Hippocampal formation (tissue), 2 donors: ENCODE measurements at regions not wholly inside any gene's neighbourhood (a gene's known extent, or its start where the extent isn't known, plus 50 kb on each side); places are given as distances from the start of the nearest gene placed in this dataset.

Experiments used
- DNase-seq, 2 donors: peaks; one replicate each; lab custom pipeline; 2025; lab: John Stamatoyannopoulos, UW

DNA sequence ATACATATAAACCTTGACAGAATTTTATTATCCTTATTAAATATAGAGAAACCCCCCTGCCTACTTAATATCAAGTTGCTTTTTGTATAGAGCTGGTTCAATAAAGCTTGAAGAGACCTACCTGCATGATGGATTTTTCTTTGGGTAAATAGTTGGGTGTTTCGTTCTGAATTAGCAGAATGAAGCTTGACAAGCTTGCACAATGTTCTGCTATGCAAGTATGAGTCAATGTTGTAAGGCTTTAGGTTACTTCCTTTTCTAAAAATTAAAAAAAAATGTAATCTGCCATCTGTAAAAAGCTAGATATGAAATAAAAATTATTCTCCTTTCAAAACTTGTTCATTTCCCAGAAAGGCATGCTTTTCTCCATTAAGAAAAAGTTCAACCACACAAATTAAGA is 1662.6 kb upstream of the SEL1L start:
- DNase-seq = no peak

DNA sequence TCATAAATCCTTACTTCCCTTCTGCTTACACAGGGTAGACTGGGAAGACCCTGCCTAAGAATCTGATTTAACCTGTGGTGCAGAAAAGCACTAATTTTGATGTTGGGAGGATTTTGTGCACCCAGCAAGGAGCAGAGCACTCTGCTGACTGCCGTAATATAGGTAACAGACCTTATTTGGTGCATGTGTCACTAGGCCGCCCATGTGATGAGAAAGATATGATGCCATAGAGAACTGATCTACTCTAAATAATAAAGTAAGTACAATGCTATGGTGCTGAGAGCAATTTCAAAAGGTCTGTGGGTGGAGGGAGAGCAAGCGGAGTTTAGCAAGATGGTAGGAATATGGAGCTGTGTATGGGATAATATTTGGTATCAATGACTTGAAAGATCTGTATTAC is 1663.6 kb upstream of the SEL1L start:
- DNase-seq = no peak

DNA sequence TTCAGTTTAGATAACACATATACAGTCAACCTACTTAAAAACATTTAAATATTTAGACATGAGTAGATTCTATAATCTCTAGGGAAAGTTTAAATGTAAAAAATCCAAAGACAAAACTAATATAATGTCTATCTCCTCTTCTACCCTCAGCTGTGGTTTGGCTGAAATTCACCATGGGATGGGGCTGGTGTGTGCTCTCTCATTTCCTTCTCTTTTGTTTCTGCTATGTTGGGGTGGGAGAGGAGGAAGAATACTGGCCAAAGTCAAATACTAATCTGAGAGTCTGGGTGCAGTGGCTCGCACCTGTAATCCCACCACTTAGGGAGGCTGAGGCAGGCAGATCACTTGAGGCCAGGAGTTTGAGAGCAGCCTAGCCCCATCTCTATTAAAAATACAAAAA is 1673.9 kb upstream of the SEL1L start:
- no peak for DNase-seq

DNA sequence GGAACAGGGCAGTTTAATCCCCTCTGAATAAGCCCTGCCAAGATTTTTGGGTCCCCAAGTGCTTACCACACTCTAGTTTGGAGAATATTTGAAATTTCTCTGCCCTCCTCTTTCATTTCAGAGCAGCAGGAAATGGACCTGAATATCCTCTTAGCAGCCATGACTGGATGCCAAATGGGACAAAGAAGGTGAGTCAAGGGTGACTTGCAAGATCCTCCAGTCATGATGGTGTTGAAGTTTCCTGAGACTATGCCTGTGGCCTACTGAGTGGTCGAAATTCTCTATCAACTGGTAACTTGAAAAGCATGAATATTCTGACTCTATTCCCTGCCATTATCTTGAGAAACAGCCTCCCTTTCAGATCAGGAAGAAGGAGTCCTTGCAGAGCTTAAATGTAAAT is 1674.7 kb upstream of the SEL1L start:
- no peak for DNase-seq

DNA sequence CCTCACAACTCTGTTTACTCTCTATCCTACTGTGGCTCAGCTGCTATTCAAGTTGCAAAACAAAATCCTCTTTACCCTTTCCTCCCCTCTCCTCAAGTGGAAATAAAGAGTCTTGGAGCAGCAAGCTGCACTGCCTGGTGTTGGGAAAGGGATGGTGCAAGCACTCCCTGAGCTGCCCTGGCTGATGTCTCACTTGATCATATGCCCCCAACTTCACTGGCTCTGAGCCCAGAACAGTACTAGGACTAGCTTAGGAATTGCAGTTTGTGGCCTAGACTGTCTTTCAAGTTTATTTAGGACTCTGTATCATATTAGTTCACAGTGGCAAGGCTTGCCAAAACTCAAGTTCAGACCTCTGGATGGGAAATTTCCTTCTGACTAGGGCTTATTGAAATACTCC is 1683.8 kb upstream of the SEL1L start:
- no peak for DNase-seq

DNA sequence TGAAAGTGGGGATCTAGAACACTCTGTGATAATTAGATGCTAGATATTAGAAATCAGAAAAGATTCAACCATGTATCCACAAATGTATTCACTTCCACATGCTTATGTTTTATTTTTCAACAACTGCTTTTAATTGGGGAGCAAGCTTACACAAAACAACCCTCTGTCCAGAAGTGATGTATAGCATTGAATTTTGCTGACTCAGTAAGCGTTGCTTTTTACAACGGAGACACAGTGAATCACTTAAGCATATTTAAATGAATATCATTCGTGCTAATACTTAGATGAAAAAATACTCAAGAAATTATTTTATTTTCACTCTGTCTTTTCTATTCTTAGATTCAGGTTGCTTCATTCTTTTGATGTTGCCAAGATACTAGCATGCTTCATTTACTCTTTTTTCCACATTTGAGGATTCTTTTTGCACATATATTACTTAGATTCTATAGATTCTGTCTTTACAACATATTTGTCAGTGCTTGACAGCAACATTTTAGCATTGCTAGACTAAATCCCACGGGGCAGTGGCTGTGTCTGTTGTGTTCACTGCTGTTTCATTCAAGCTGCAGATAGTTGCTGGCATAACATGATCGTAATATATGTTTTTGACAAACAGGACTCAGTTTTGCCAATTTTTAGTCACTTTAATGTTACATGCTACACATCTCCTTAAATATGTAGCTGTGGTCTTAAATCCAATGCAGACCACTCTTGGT is 1714.4 kb upstream of the SEL1L start:
- DNase-seq = no peak

DNA sequence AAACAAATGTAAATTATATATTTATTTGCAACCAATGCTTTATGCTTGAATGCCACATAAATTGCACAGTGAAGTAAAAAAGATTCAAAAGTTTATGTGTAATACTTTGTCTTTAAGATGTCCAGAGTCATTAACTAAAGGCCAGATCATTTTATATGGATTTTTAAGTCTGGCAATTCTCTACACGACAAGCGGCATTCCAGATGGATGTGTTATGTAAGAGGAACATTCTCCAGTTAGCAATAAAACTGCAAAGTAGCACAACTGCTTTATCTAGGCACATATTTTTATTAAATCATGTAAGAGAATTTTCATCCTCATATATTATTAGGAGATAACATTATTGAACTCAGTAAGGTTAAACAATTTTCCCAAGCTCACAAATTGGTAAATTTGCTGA is 1717.7 kb upstream of the SEL1L start:
- no peak for DNase-seq

DNA sequence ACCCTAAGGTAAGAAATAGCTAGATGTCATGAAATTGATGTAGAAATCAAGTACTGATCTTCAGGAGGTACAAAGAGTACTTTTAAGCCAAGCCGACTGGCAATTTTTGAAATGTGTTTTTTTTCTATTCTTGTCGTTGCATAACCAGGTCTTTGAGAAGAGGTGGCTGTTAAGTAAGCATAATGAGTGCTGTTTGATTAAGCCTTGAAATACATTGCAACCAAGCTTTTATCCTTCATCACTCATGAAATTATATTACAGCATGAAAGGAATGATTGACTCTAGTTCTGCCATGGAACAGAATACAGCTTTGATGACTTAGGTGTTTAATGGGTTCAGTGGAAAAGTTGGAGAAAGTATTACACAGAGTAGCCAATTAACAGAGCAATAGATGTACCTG is 1720.2 kb upstream of the SEL1L start:
- no peak for DNase-seq

DNA sequence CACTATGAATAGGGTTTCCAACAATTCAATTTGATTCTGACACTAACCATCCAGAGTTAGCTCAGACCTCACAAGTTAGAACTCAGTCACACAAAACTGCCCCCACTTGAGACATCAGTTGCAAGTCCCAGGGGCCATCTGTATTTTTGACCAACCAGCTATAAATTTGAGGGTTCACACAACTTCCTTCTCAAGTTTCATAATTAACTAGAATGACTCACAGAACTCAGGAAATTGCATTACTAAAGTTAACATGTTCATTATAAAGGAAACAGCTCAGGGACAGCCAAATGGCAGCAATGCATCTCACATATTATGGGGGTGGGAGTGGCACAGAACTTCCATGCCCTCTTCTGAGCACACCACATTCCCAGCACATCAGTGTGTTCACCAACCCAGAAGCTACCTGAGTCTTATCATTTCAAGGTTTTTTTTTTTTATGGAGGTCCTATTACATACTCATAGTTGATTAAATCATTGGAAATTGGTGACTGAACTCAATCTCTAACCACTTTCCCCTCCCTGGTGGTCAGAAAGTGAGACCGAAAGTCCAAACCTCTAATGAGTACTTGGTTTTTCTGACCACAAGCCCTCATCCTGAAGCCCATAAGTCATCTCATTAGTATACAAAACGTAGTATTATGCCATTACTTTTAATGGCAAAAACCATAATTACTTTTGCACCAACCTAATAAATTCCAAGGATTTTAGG is 1721.5 kb upstream of the SEL1L start:
- DNase-seq = no peak

DNA sequence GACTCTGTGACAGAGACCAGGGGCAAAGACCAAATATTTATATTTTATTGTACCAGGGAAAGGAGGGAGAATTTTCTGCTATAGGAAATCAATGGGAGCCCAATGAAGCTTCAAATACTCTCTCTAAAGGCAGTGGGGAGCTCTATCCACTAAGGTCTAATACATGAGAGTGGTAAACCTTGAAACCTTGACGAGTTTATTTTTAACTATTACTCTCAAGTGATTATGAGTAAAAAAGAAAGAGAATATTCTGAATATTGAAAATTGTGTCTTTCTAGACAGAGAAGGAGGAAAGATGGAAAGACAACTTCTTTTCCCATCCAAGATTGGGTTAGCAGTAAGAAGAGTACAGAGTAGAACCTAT is 1722.1 kb upstream of the SEL1L start:
- no peak for DNase-seq

DNA sequence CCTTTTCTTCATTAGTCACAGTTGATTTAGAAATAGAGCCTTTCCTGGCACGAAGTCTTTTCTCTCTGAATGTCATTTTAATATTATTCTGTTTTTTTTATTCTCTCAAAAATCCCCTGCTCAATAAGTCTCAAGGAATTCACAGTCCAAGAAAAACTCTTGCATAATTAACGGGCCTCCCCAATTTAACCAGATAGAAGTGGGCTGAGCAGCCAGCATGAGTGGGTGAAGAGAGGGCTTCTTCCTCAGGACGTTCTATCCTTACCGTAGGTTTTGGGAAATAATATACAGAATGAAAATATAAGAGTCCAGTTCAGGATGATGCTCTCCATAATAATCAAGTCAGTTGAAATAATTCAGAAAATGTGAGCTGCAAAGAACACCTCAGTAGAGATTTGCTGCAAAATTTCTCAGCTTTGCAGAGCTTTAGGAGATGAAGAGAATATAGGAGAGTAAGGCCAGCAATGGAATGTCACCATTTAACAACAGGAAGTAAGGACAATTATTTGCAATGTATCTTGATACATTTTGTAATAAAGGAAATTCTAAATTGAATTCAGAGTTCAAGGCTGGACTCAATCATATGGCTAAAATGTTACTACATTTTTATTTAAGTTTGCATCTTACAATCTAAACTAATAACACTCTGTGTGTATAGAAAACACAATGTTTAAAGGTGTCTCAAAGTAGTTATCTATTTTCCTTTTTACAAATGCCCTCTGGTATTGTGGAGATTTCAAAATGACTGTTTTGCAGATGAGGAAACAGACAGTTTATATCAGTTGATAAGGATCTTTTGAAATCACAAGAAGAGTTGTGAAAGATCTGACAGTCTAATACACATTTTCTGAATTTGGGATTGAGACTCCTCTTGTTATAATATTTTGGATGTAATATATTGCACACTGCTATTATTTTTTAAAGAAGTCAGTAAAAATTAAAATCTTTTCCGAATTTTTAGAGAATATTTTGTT is 1724.1 kb upstream of the SEL1L start:
- no peak for DNase-seq

DNA sequence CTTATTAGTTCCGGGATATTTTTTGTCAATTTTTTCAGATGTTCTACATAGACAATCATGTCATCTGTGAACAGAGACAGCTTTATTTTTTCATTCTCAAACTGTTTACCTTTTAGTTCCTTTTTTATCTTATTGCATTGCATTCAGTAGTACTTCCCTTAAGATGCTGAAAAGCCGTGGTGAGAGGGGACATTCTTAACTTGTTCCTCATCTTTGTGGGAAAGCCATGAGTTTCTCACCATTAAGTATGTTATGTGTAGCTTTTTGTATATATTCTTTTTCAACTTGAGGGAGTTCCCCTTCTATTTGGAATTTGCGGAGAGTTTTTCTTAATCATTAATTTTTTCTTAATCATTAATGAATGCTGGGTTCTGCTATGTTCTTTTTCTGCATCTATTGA is 1727.1 kb upstream of the SEL1L start:
- no peak for DNase-seq

DNA sequence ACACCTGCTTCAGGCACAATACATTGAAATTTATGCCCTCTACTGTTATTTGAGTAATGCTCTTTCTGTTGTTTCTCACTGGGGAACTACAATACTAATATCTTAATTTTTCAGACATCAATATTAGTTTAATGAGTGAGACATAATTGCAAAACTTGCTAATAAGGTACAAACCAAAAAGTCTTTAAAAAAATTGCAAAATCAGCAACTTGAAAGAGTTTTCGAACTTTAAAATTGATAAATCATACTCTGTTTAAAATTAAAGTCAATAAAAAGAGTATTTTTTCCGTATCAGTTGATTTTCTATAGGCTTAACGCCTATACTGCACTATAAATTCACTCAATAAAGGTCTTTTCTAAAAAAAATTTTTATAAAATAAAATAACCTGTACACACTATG is 1735.9 kb upstream of the SEL1L start:
- DNase-seq = no peak

DNA sequence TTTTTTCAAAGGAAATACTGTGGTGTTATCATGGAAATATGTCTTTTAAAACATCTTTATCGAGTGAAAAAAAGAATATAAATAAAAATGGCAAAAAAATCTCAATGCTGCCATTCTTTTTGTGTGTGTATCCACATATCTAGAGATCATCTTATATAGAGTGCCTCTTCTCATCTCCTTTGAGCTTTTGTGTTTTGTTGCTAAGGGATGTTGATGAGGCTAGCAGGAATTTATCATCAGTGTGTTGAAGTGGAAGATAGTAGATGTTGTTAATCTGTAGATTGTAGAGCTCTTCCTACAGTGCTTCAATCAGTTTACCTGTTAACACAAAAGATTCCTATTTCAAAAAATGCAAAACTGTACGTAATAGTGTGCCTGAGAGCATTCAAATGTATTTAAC is 1738.0 kb upstream of the SEL1L start:
- DNase-seq = no peak

DNA sequence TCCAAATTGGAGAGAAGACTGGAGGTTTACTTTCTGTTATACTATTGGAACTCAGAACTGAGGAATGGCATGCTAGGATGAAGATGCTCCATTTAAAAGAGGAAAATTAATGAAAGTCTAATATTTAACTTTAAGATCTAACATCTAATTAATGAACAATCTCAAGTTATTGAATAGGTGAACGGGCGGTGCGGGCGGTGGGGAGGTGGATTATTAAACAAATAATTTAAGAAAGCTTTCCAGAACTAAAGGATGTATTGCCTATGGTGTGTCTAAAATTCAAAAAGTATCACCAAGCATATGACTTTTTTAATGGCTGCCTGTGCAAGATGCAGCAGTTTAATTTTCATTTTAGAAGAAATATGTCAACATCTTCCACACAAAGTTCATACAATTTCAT is 1747.1 kb upstream of the SEL1L start:
- no peak for DNase-seq

DNA sequence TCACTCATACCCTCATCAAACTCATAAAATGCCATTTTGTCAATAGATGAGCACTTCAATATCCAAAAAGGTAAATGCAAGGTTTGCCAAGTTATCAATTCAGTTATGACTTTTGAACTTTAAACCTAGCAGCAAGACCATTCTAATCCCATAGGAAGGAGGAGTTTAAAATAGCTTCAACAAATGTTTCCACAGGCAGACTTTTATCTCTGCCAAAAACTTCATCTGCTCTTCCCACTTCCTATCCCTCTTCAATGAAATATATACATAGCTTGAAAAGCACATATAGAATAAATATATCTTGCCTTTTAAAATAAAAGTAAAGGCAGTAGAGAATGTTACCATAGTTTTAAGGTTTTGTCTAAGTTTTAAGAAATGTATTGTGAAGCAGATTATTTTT is 1749.1 kb upstream of the SEL1L start:
- no peak for DNase-seq

DNA sequence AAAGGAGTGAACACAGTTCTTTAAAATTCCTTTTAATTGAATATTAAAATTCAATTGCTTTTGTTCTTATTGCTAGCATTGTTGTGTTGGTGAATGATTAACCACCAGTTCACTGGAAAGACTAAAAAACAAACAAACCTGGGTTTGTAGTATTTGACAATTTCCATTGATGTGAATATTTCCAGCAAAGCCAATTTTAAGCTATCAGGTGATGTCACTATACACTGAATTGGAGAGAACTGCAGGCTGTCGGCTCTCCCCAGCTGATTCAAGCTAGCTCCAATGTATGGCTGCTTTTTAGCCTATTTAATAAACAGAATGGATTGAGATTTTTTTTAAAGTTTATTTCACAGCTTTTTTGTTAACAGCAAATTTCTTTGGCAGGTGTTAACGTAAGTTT is 1753.6 kb upstream of the SEL1L start:
- no peak for DNase-seq

DNA sequence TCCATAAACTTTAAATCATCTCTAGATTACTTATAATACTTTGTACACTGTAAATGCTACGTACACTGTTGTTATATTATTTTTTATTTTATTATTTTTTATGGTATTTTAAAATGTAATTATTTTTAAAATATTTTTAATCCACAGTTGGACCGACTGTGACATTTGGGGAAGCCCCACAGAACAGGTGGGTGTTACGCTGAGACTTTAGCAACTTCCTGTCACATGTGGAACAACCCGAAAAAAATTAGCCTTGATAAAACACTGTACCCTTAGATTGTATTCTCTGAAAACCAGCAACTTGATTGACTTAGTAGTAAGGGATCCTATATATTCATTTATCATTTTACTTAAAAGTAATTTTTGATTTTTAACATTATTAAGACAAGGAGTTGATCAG is 1755.7 kb upstream of the SEL1L start:
- DNase-seq = no peak

DNA sequence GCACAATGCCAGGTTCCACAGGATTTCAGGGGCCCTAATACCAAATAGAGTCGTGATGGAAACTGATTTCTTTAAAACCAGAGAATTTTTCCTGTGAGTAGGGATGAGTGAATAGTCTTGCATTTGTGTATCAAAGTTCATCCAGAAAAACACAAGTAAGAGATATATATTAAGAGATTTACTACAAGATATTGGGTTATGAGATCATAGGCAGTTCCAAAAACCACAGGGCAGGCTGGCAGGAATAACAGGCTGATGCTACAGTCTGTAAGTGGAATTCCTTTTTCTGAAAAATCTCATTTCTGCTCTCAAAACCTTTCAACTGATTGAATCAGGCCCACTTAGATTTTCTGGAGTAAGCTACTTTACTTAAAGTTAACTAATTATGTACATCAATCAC is 1756.2 kb upstream of the SEL1L start:
- no peak for DNase-seq

DNA sequence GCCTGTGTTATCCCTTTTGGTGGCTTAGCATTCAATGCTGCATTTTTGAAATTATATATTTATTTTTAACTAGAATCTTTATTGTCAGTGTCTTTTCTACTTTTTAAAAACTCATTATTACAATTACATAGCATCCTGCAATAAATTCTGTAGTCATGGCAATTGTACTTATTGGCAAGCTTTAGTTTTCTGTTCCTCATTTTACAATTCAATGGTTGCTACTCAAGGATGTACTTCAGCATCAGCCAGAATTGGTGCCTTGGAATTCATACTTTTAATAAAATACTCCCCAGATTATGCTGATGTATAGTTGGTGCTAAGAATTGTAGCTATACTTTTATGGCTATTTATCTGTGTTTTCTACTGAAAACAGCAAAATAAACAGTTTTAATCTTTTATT is 1756.8 kb upstream of the SEL1L start:
- no peak for DNase-seq

DNA sequence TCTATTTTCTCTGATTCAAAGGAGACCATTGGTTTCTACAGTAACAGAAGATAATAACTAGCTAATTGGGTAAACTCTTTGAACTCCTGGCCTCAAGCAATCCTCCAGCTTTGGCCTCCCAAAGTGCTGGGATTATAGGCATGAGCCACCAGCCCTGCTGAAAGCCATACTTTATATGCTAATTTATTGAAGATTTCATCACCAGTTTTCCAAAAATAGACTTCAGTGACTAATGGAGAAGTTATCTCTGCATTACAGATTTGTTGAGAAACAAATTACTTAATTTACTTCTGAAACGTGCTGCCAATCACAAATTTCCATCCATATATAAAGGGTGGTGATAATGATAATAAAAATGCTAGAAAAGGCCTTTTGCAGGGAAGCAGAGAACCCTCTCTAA is 1758.1 kb upstream of the SEL1L start:
- no peak for DNase-seq

DNA sequence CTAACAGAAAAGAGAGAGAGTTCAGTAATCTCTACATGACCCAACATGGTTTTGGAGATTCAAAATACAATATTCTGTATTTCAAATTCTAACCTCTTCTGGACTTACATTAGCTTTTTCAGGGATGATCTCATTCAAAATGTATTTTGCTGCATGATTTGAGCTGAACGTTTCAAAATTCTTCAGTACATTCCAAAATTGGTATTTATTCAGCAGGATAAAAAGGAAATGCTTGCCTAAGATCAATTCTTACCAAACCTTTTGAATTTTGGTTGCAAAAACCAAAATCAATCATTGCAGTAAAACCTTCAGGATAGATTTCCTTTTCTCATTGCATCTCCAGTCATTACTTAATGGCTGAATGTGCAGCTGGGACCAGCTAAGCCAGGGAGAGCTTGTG is 1761.3 kb upstream of the SEL1L start:
- no peak for DNase-seq

DNA sequence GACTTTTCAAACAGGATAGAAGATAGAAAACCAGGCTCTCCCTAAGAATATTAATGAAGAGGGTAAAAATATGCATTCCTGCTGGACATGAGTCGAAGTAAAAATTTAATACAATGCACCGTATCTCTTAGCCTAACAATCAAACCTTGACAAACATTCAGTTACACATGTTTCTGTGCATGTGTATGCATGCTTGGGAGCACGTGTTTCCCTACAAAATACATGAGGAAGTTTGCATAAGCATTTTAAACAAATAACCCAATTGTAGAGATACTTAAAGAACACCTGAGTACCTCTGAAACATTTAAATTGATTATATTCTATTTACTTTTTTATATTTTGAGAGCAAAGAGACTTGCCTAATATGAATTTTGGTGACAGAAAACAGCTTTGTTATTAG is 1763.7 kb upstream of the SEL1L start:
- no peak for DNase-seq
